Cortex of kidney (tissue), 1 donor: ENCODE measurements at regions not wholly inside any gene's neighbourhood (a gene's known extent, or its start where the extent isn't known, plus 50 kb on each side); places are given as distances from the start of the nearest gene placed in this dataset.

ENCODE experiments used
- DNase-seq: peaks from one replicate; lab custom pipeline; 2025; lab: John Stamatoyannopoulos, UW

GRCh38 chr1:67560580-67561255 lies 124.3 kb upstream of the GADD45A start:
- no peak for DNase-seq

GRCh38 chr1:67561704-67562113 lies 123.3 kb upstream of the GADD45A start:
- no peak for DNase-seq

- DNase-seq, result no peak
These were observed 121.3 kb upstream of the GADD45A start for GRCh38 chr1:67563684-67564083.

GRCh38 chr1:67564193-67564592 lies 120.8 kb upstream of the GADD45A start:
- no peak for DNase-seq

GRCh38 chr1:67566803-67567377 lies 118.1 kb upstream of the GADD45A start:
- no peak for DNase-seq

- DNase-seq, result no peak
These were observed 114.4 kb upstream of the GADD45A start for GRCh38 chr1:67570486-67571143.

GRCh38 chr1:67571406-67571805 lies 113.6 kb upstream of the GADD45A start:
- no peak for DNase-seq

- no peak for DNase-seq
These were observed 113.0 kb upstream of the GADD45A start for GRCh38 chr1:67571901-67572593.

- DNase-seq, result no peak
These were observed 112.3 kb upstream of the GADD45A start for GRCh38 chr1:67572594-67573221.

GRCh38 chr1:67573311-67573872 lies 111.6 kb upstream of the GADD45A start:
- no peak for DNase-seq

- DNase-seq, result no peak
These were observed 110.8 kb upstream of the GADD45A start for GRCh38 chr1:67574221-67574620.

GRCh38 chr1:67575861-67576260 lies 109.1 kb upstream of the GADD45A start:
- DNase-seq, result no peak

GRCh38 chr1:67576474-67576873 lies 108.5 kb upstream of the GADD45A start:
- DNase-seq, result no peak

- DNase-seq, result no peak
These were observed 107.4 kb upstream of the GADD45A start for GRCh38 chr1:67577646-67578045.

GRCh38 chr1:67578397-67579020 lies 106.5 kb upstream of the GADD45A start:
- no peak for DNase-seq

- no peak for DNase-seq
These were observed 105.2 kb upstream of the GADD45A start for GRCh38 chr1:67579623-67580394.

GRCh38 chr1:67580691-67581403 lies 104.2 kb upstream of the GADD45A start:
- DNase-seq, result no peak

GRCh38 chr1:67582625-67583461 lies 102.2 kb upstream of the GADD45A start:
- no peak for DNase-seq

- no peak for DNase-seq
These were observed 101.5 kb upstream of the GADD45A start for GRCh38 chr1:67583462-67583950.
